ENCODE measurements at regions not wholly inside any gene's neighbourhood (a gene's known extent, or its start where the extent isn't known, plus 50 kb on each side); places are given as distances from the start of the nearest gene placed in this dataset.

- Histone ChIP-seq H3K9me3 (no peaks in the 10 kb centered on the region), H3K27ac (no peak overlapping the region), H3K27me3 (no peaks in the 10 kb centered on the region), H3K4me3 (no peak overlapping the region), H3K4me1 (no peaks in the 10 kb centered on the region), H3K36me3 (no peaks in the 10 kb centered on the region)
- no peak for TF ChIP-seq CTCF (IDR thresholded peaks at IDR 0.05)
- no peak for TF ChIP-seq POLR2A (IDR thresholded peaks at IDR 0.05)
- intact Hi-C loops (cut with DNase I; ENCODE audit: low total_unique reads): no loop called here
- DNase-seq: no peak
Observed at GRCh38 chr9:89670114-89670513, 65.3 kb downstream of the GADD45G start.

GRCh38 chr9:89670801-89671434, 66.1 kb downstream of the GADD45G start:
- no peak overlapping the region for H3K27ac ChIP-seq
- no peak overlapping the region for H3K4me3 ChIP-seq

GRCh38 chr9:89674667-89675057, 69.8 kb downstream of the GADD45G start:
- no peak for DNase-seq
- H3K4me3 ChIP-seq: no peak overlapping the region
- no peaks in the 10 kb centered on the region for H3K36me3 ChIP-seq
- no peaks in the 10 kb centered on the region for H3K9me3 ChIP-seq
- no peaks in the 10 kb centered on the region for H3K4me1 ChIP-seq
- intact Hi-C loops (cut with DNase I; ENCODE audit: low total_unique reads): no loop called here
- TF ChIP-seq POLR2A (IDR thresholded peaks at IDR 0.05) (no peak), CTCF (IDR thresholded peaks at IDR 0.05) (no peak)
- H3K27ac ChIP-seq: no peak overlapping the region
- no peaks in the 10 kb centered on the region for H3K27me3 ChIP-seq

More at GRCh38 chr9:89670801-89671434, 66.1 kb downstream of the GADD45G start:
- DNase-seq: no peak
- H3K27me3 ChIP-seq: no peaks in the 10 kb centered on the region
- intact Hi-C loops (cut with DNase I; ENCODE audit: low total_unique reads): no loop called here
- H3K4me1 ChIP-seq: no peaks in the 10 kb centered on the region
- no peaks in the 10 kb centered on the region for H3K9me3 ChIP-seq
- H3K36me3 ChIP-seq: no peaks in the 10 kb centered on the region
- TF ChIP-seq POLR2A (IDR thresholded peaks at IDR 0.05) (no peak), CTCF (IDR thresholded peaks at IDR 0.05) (no peak)

- H3K4me1 ChIP-seq: no peaks in the 10 kb centered on the region
- TF ChIP-seq CTCF (IDR thresholded peaks at IDR 0.05) (no peak), POLR2A (IDR thresholded peaks at IDR 0.05) (no peak)
- no peaks in the 10 kb centered on the region for H3K27me3 ChIP-seq
- no peaks in the 10 kb centered on the region for H3K36me3 ChIP-seq
- no peak overlapping the region for H3K4me3 ChIP-seq
- no peak for DNase-seq
- H3K9me3 ChIP-seq: no peaks in the 10 kb centered on the region
- intact Hi-C loops (cut with DNase I; ENCODE audit: low total_unique reads): no loop called here
- H3K27ac ChIP-seq: no peak overlapping the region
Observed at GRCh38 chr9:89675058-89675742, 70.4 kb downstream of the GADD45G start.

- H3K27ac ChIP-seq: no peak overlapping the region
- TF ChIP-seq POLR2A (IDR thresholded peaks at IDR 0.05): no peak
- TF ChIP-seq CTCF (IDR thresholded peaks at IDR 0.05): no peak
- intact Hi-C loops (cut with DNase I; ENCODE audit: low total_unique reads): no loop called here
- H3K4me3 ChIP-seq: no peak overlapping the region
- DNase-seq: no peak
- no peaks in the 10 kb centered on the region for H3K36me3 ChIP-seq
- H3K9me3 ChIP-seq: no peaks in the 10 kb centered on the region
- no peaks in the 10 kb centered on the region for H3K27me3 ChIP-seq
- no peaks in the 10 kb centered on the region for H3K4me1 ChIP-seq
Observed at GRCh38 chr9:89676281-89676680, 71.5 kb downstream of the GADD45G start.
